Inflammatory macrophage treated with lipopolysaccharide for 4 hours (primary cell): ENCODE measurements at regions not wholly inside any gene's neighbourhood (a gene's known extent, or its start where the extent isn't known, plus 50 kb on each side); places are given as distances from the start of the nearest gene placed in this dataset.
"Not testable (repeated sequence)": the region's sequence is repeated elsewhere in the genome, so short reads cannot be mapped to it uniquely, and the experiment has no call there.

Source experiments
- DNase-seq: peaks from one replicate; pipeline ENCODE4 v3.0.0-alpha.2; 2020

- no peak for DNase-seq
These were observed 158.5 kb upstream of the MXRA5 start for GRCh38 chrX:3504916-3505315.

- no peak for DNase-seq
These were observed 155.5 kb upstream of the MXRA5 start for GRCh38 chrX:3501833-3502535.

- DNase-seq = not testable (repeated sequence)
These were observed 149.7 kb upstream of the MXRA5 start for GRCh38 chrX:3495836-3496769.

GRCh38 chrX:3493605-3494004, 147.2 kb upstream of the MXRA5 start:
- no peak for DNase-seq

- DNase-seq = no peak
These were observed 139.3 kb upstream of the MXRA5 start for GRCh38 chrX:3485727-3486126.

- DNase-seq = no peak
These were observed 132.6 kb upstream of the MXRA5 start for GRCh38 chrX:3479026-3479425.

- DNase-seq = no peak
These were observed 130.5 kb upstream of the MXRA5 start for GRCh38 chrX:3476973-3477372.

GRCh38 chrX:3470211-3470679, 123.8 kb upstream of the MXRA5 start:
- DNase-seq = not testable (repeated sequence)

GRCh38 chrX:3468031-3468430, 121.6 kb upstream of the MXRA5 start:
- DNase-seq = no peak

GRCh38 chrX:3465017-3465416, 118.6 kb upstream of the MXRA5 start:
- no peak for DNase-seq

GRCh38 chrX:3462166-3462508, 115.7 kb upstream of the MXRA5 start:
- DNase-seq = no peak

GRCh38 chrX:3461397-3462165, 115.1 kb upstream of the MXRA5 start:
- peak; percentile 1 for DNase-seq

GRCh38 chrX:3455796-3456195, 109.3 kb upstream of the MXRA5 start:
- no peak for DNase-seq

GRCh38 chrX:3451571-3451970, 105.1 kb upstream of the MXRA5 start:
- no peak for DNase-seq

GRCh38 chrX:3450881-3451570, 104.6 kb upstream of the MXRA5 start:
- DNase-seq = no peak

- DNase-seq = peak; percentile 44
These were observed 102.8 kb upstream of the MXRA5 start for GRCh38 chrX:3449287-3449686.

- no peak for DNase-seq
These were observed 102.1 kb upstream of the MXRA5 start for GRCh38 chrX:3448563-3448962.

GRCh38 chrX:3445806-3446490, 99.5 kb upstream of the MXRA5 start:
- no peak for DNase-seq

- DNase-seq = no peak
These were observed 96.7 kb upstream of the MXRA5 start for GRCh38 chrX:3443184-3443583.

GRCh38 chrX:3442691-3443090, 96.2 kb upstream of the MXRA5 start:
- no peak for DNase-seq

- DNase-seq = no peak
These were observed 94.5 kb upstream of the MXRA5 start for GRCh38 chrX:3440981-3441380.

- DNase-seq = not testable (repeated sequence)
These were observed 89.5 kb upstream of the MXRA5 start for GRCh38 chrX:3435916-3436315.
